Spleen (tissue), 7 donors: ENCODE measurements at regions not wholly inside any gene's neighbourhood (a gene's known extent, or its start where the extent isn't known, plus 50 kb on each side); places are given as distances from the start of the nearest gene placed in this dataset.

ENCODE experiments used
- CTCF ChIP-seq, 11 experiments: fragments of 200-600 bp in 7 of 11; fragments of 450-650 bp in 4 of 11; sonication (generic) in 4 of 11; IDR thresholded peaks in 8 of 11; conservative IDR thresholded peaks in 3 of 11; 1 replicate in 7 of 11; 2 replicates in 4 of 11; pipeline versions ENCODE4 v1.4.0 to v1.8.0; 2016 to 2021; ENCODE audit warnings: antibody characterized with exemption in 11 of 11, inconsistent platforms in 4 of 11, mild to moderate bottlenecking in 1 of 11
- POLR2A ChIP-seq, 3 donors: fragments of 450-650 bp; IDR thresholded peaks; one replicate each; pipeline ENCODE4 v1.5.1; 2017; ENCODE audit warnings: antibody characterized with exemption in 3 of 3, mild to moderate bottlenecking in 1 of 3
- POLR2AphosphoS5 ChIP-seq, 3 donors: sonication (generic); formaldehyde crosslinking; IDR thresholded peaks; one replicate each; pipeline ENCODE4 v1.5.1; 2017; ENCODE audit warnings: antibody characterized with exemption in 3 of 3
- donor health status: DM: no; HTN: no; CAD: no; lungs with moderate emphysema.
- donor health status: DM: no; HTN: no; CAD: no.
- donor health status: DM: no; HTN: no; CAD: no.

GRCh38 chr2:60652832-60653340 lies 99.4 kb upstream of the BCL11A start:
- TF ChIP-seq CTCF (IDR thresholded peaks at IDR 0.05 in 8 of 11, conservative IDR thresholded peaks at IDR 0.05 in 3 of 11) (no peak), POLR2A (IDR thresholded peaks at IDR 0.05) (no peak), POLR2AphosphoS5 (IDR thresholded peaks at IDR 0.05) (no peak)
